Neural crest cell (in vitro differentiated cells): ENCODE measurements at regions not wholly inside any gene's neighbourhood (a gene's known extent, or its start where the extent isn't known, plus 50 kb on each side); places are given as distances from the start of the nearest gene placed in this dataset.

ENCODE experiments used
- DNase-seq: peaks from one replicate; pipeline ENCODE4 v3.0.0; 2021; ENCODE audit warnings: low read depth, mixed read lengths, low spot score
- H3K27ac Mint-ChIP-seq: one replicate; pipeline ENCODE4 v1.8.0; 2021; ENCODE audit warnings: mild to moderate bottlenecking, mixed read lengths; ENCODE audit not compliant: unreplicated experiment
- H3K27me3 Mint-ChIP-seq: 2 replicates; pipeline ENCODE4 v1.8.0; 2021; ENCODE audit warnings: low read depth, mild to moderate bottlenecking, mixed read lengths
- H3K36me3 Mint-ChIP-seq: 2 replicates; pipeline ENCODE4 v1.8.0; 2021; ENCODE audit warnings: low read depth, mild to moderate bottlenecking, mixed read lengths
- H3K4me1 Mint-ChIP-seq: 2 replicates; pipeline ENCODE4 v1.8.0; 2021; ENCODE audit warnings: mixed read lengths
- H3K4me3 Mint-ChIP-seq: one replicate; pipeline ENCODE4 v1.8.0; 2021; ENCODE audit warnings: mild to moderate bottlenecking, mixed read lengths
- H3K9me3 Mint-ChIP-seq: 2 replicates; pipeline ENCODE4 v1.8.0; 2021; ENCODE audit warnings: mixed read lengths
- CTCF ChIP-seq: fragments of 200-600 bp; sonication (generic); conservative IDR thresholded peaks from 2 replicates; pipeline ENCODE4 v1.5.0; 2021; ENCODE audit warnings: antibody characterized with exemption, mild to moderate bottlenecking

GRCh38 chr3:76099956-76100355, 314.6 kb upstream of the ZNF717 start:
- H3K36me3 Mint-ChIP-seq: no peaks in the 10 kb centered on the region
- no peak overlapping the region for H3K4me3 Mint-ChIP-seq
- H3K9me3 Mint-ChIP-seq: no peaks in the 10 kb centered on the region
- H3K27ac Mint-ChIP-seq: no peak overlapping the region
- no peaks in the 10 kb centered on the region for H3K4me1 Mint-ChIP-seq
- no peak for TF ChIP-seq CTCF
- peaks cover 3% of the 10 kb centered on the region for H3K27me3 Mint-ChIP-seq
- no peak for DNase-seq

GRCh38 chr3:76107935-76108570, 322.7 kb upstream of the ZNF717 start:
- no peak for DNase-seq
- no peaks in the 10 kb centered on the region for H3K36me3 Mint-ChIP-seq
- no peak overlapping the region for H3K27ac Mint-ChIP-seq
- H3K9me3 Mint-ChIP-seq: no peaks in the 10 kb centered on the region
- TF ChIP-seq CTCF: peak; percentile 90
- H3K4me1 Mint-ChIP-seq: no peaks in the 10 kb centered on the region
- no peaks in the 10 kb centered on the region for H3K27me3 Mint-ChIP-seq
- H3K4me3 Mint-ChIP-seq: no peak overlapping the region

GRCh38 chr3:76111808-76112207, 326.5 kb upstream of the ZNF717 start:
- no peak overlapping the region for H3K4me3 Mint-ChIP-seq
- H3K4me1 Mint-ChIP-seq: no peaks in the 10 kb centered on the region
- H3K9me3 Mint-ChIP-seq: no peaks in the 10 kb centered on the region
- no peak for DNase-seq
- H3K27me3 Mint-ChIP-seq: no peaks in the 10 kb centered on the region
- no peak for TF ChIP-seq CTCF
- no peaks in the 10 kb centered on the region for H3K36me3 Mint-ChIP-seq
- no peak overlapping the region for H3K27ac Mint-ChIP-seq

- no peaks in the 10 kb centered on the region for H3K36me3 Mint-ChIP-seq
Measured at GRCh38 chr3:76122007-76122406, 336.7 kb upstream of the ZNF717 start.

GRCh38 chr3:76129441-76129840, 344.1 kb upstream of the ZNF717 start:
- H3K27ac Mint-ChIP-seq: no peak overlapping the region
- H3K4me3 Mint-ChIP-seq: no peak overlapping the region
- no peak for DNase-seq
- no peaks in the 10 kb centered on the region for H3K27me3 Mint-ChIP-seq
- no peaks in the 10 kb centered on the region for H3K36me3 Mint-ChIP-seq
- H3K9me3 Mint-ChIP-seq: no peaks in the 10 kb centered on the region
- H3K4me1 Mint-ChIP-seq: no peaks in the 10 kb centered on the region
- no peak for TF ChIP-seq CTCF

More at GRCh38 chr3:76122007-76122406, 336.7 kb upstream of the ZNF717 start:
- no peak for DNase-seq
- H3K27me3 Mint-ChIP-seq: no peaks in the 10 kb centered on the region
- H3K4me1 Mint-ChIP-seq: no peaks in the 10 kb centered on the region
- no peak overlapping the region for H3K4me3 Mint-ChIP-seq
- no peak overlapping the region for H3K27ac Mint-ChIP-seq
- no peak for TF ChIP-seq CTCF
- no peaks in the 10 kb centered on the region for H3K9me3 Mint-ChIP-seq
